HEK293T (cell line): ENCODE measurements at regions not wholly inside any gene's neighbourhood (a gene's known extent, or its start where the extent isn't known, plus 50 kb on each side); places are given as distances from the start of the nearest gene placed in this dataset.
"Not testable (repeated sequence)": the region's sequence is repeated elsewhere in the genome, so short reads cannot be mapped to it uniquely, and the experiment has no call there.

Experiments used
- CTCF ChIA-PET: fragments of 350-600 bp; formaldehyde crosslinking; extraction: SDS; loops from one replicate; lab custom pipeline; 2021; ENCODE audit warnings: antibody characterized with exemption, inconsistent platforms; lab: Yijun Ruan, JAX
- POLR2A ChIA-PET: fragments of 350-600 bp; formaldehyde crosslinking; extraction: SDS; loops from one replicate; lab custom pipeline; 2020; ENCODE audit warnings: antibody characterized with exemption, inconsistent platforms; lab: Yijun Ruan, JAX
- DNase-seq: peaks from one replicate; pipeline ENCODE4 v3.0.0; 2012; ENCODE audit warnings: mixed read lengths; ENCODE audit errors: extremely low spot score
- ARNT ChIP-seq: fragments of 450-650 bp; IDR thresholded peaks from 2 replicates; pipeline ENCODE4 v1.6.1; 2017; ENCODE audit warnings: mild to moderate bottlenecking
- BHLHE40 ChIP-seq: fragments of 450-650 bp; IDR thresholded peaks from 2 replicates; pipeline ENCODE4 v1.6.1; 2016; ENCODE audit warnings: mild to moderate bottlenecking, moderate library complexity, borderline replicate concordance
- CTBP1 ChIP-seq: fragments of 450-650 bp; IDR thresholded peaks from 2 replicates; pipeline ENCODE4 v1.6.1; 2016; ENCODE audit warnings: borderline replicate concordance
- ELF4 ChIP-seq: fragments of 450-650 bp; IDR thresholded peaks from 2 replicates; pipeline ENCODE4 v1.6.1; 2017; ENCODE audit warnings: antibody characterized with exemption
- FOXA1 ChIP-seq: fragments of 450-650 bp; IDR thresholded peaks from 2 replicates; pipeline ENCODE4 v1.6.1; 2016; ENCODE audit warnings: mild to moderate bottlenecking
- FOXK2 ChIP-seq: fragments of 450-650 bp; IDR thresholded peaks from 2 replicates; pipeline ENCODE4 v1.6.1; 2016; ENCODE audit warnings: mild to moderate bottlenecking
- FOXM1 ChIP-seq: fragments of 450-650 bp; IDR thresholded peaks from 2 replicates; pipeline ENCODE4 v1.6.1; 2017; ENCODE audit warnings: mild to moderate bottlenecking, borderline replicate concordance
- HDGF ChIP-seq: fragments of 450-650 bp; IDR thresholded peaks from 2 replicates; pipeline ENCODE4 v1.6.1; 2017; ENCODE audit warnings: antibody characterized with exemption, borderline replicate concordance
- L3MBTL2 ChIP-seq: fragments of 450-650 bp; conservative IDR thresholded peaks from 2 replicates; pipeline ENCODE4 v1.6.1; 2016; ENCODE audit warnings: mild to moderate bottlenecking
- LEF1 ChIP-seq: fragments of 450-650 bp; IDR thresholded peaks from 2 replicates; pipeline ENCODE4 v1.6.1; 2017; ENCODE audit warnings: mild to moderate bottlenecking, borderline replicate concordance
- NFRKB ChIP-seq: fragments of 450-650 bp; IDR thresholded peaks from 2 replicates; pipeline ENCODE4 v1.6.1; 2016; ENCODE audit warnings: mild to moderate bottlenecking, moderate library complexity
- PKNOX1 ChIP-seq: fragments of 450-650 bp; IDR thresholded peaks from 2 replicates; pipeline ENCODE4 v1.6.1; 2016
- SP1 ChIP-seq: fragments of 450-650 bp; IDR thresholded peaks from 2 replicates; pipeline ENCODE4 v1.6.1; 2017
- SUZ12 ChIP-seq: fragments of 450-650 bp; IDR thresholded peaks from 2 replicates; pipeline ENCODE4 v1.6.1; 2016; ENCODE audit warnings: mild to moderate bottlenecking
- TARDBP ChIP-seq: fragments of 450-650 bp; IDR thresholded peaks from 2 replicates; pipeline ENCODE4 v1.6.1; 2016
- ZNF384 ChIP-seq: fragments of 450-650 bp; IDR thresholded peaks from 2 replicates; pipeline ENCODE4 v1.6.1; 2016

GRCh38 chr9:65403721-65404120, 118.7 kb upstream of the FOXD4L5 start:
- no peak for DNase-seq
- ChIA-PET POLR2A (no interaction called here), CTCF (no interaction called here)
- TF ChIP-seq HDGF (no peak), LEF1 (no peak), ELF4 (no peak), BHLHE40 (no peak), SP1 (no peak), L3MBTL2 (no peak)

GRCh38 chr9:65403072-65403471, 118.1 kb upstream of the FOXD4L5 start:
- CTCF ChIA-PET, DNase-seq, POLR2A ChIA-PET: not testable (repeated sequence)

GRCh38 chr9:65402206-65402870, 117.3 kb upstream of the FOXD4L5 start:
- POLR2A ChIA-PET, CTCF ChIA-PET, DNase-seq: not testable (repeated sequence)

GRCh38 chr9:65401456-65402045, 116.5 kb upstream of the FOXD4L5 start:
- POLR2A ChIA-PET, DNase-seq, CTCF ChIA-PET: not testable (repeated sequence)

GRCh38 chr9:65400886-65401285, 115.9 kb upstream of the FOXD4L5 start:
- TF ChIP-seq NFRKB = no peak
- no peak for TF ChIP-seq ARNT
- no peak for TF ChIP-seq PKNOX1
- TF ChIP-seq L3MBTL2 = no peak
- no peak for TF ChIP-seq FOXA1
- TF ChIP-seq CTBP1 = no peak
- TF ChIP-seq HDGF = no peak
- TF ChIP-seq SUZ12 = no peak
- TF ChIP-seq BHLHE40 = no peak
- TF ChIP-seq SP1 = no peak
- TF ChIP-seq FOXK2 = no peak
- no peak for TF ChIP-seq ZNF384
- TF ChIP-seq ELF4 = no peak
- TF ChIP-seq FOXM1 = no peak
- no peak for TF ChIP-seq TARDBP
- no peak for TF ChIP-seq LEF1
- ChIA-PET POLR2A (no interaction called here), CTCF (no interaction called here)
- DNase-seq = no peak

GRCh38 chr9:65397763-65398719, 113.0 kb upstream of the FOXD4L5 start:
- CTCF ChIA-PET, DNase-seq, POLR2A ChIA-PET: not testable (repeated sequence)

- POLR2A ChIA-PET, CTCF ChIA-PET, DNase-seq: not testable (repeated sequence)
Measured at GRCh38 chr9:65397226-65397625, 112.2 kb upstream of the FOXD4L5 start.

- CTCF ChIA-PET, DNase-seq, POLR2A ChIA-PET: not testable (repeated sequence)
Measured at GRCh38 chr9:65396601-65397000, 111.6 kb upstream of the FOXD4L5 start.

GRCh38 chr9:65395789-65396188, 110.8 kb upstream of the FOXD4L5 start:
- DNase-seq, CTCF ChIA-PET, POLR2A ChIA-PET: not testable (repeated sequence)

GRCh38 chr9:65395121-65395520, 110.1 kb upstream of the FOXD4L5 start:
- POLR2A ChIA-PET, CTCF ChIA-PET, DNase-seq: not testable (repeated sequence)

- DNase-seq, CTCF ChIA-PET, POLR2A ChIA-PET: not testable (repeated sequence)
Measured at GRCh38 chr9:65393111-65393810, 108.3 kb upstream of the FOXD4L5 start.

GRCh38 chr9:65392611-65393010, 107.6 kb upstream of the FOXD4L5 start:
- POLR2A ChIA-PET, CTCF ChIA-PET: not testable (repeated sequence)

GRCh38 chr9:65389710-65390109, 104.7 kb upstream of the FOXD4L5 start:
- DNase-seq, POLR2A ChIA-PET, CTCF ChIA-PET: not testable (repeated sequence)

More at GRCh38 chr9:65392611-65393010, 107.6 kb upstream of the FOXD4L5 start:
- DNase-seq = not testable (repeated sequence)
